ENCODE measurements at regions not wholly inside any gene's neighbourhood (a gene's known extent, or its start where the extent isn't known, plus 50 kb on each side); places are given as distances from the start of the nearest gene placed in this dataset.

DNA sequence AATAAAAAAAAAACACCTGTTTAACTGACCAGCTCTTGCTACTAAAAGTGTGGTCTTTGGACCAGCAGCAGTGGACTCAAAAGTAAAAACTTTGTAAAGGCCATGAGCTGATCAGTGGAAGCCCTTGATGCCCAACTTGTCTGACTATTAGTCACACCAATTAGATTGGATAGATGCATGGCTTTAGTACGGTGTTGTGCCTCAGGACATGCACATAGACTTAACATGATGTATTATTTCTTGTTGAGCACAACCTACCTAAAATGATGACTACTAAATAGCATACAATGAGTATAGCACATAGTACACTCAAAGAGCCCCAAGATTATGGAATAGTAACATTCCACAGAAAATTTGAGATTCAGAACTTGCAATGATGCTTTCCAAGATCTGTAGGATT is 95.1 kb upstream of the FIBIN start:
- H2AFZ ChIP-seq (ENCODE audit: low read length), result no peak overlapping the region
- H3K4me2 ChIP-seq (ENCODE audit: insufficient read depth, low read length), result no peak overlapping the region
- no peaks in the 10 kb centered on the region for H4K20me1 ChIP-seq (ENCODE audit: insufficient read depth, low read length)
- no peak overlapping the region for H3K27ac ChIP-seq (ENCODE audit: low read depth, low read length)
- no peaks in the 10 kb centered on the region for H3K9me3 ChIP-seq (ENCODE audit: low read depth, low read length)
- H3K4me1 ChIP-seq (ENCODE audit: insufficient read depth, low read length), result no peaks in the 10 kb centered on the region
- no peaks in the 10 kb centered on the region for H3K36me3 ChIP-seq (ENCODE audit: insufficient read depth, low read length)
- H3K79me2 ChIP-seq (ENCODE audit: insufficient read depth, low read length), result no peaks in the 10 kb centered on the region
- no peak overlapping the region for H3K4me3 ChIP-seq (ENCODE audit: insufficient read depth, low read length)
- no peak for DNase-seq (ENCODE audit: insufficient read length, low spot score, missing footprints)
- TF ChIP-seq, protein P1, sequence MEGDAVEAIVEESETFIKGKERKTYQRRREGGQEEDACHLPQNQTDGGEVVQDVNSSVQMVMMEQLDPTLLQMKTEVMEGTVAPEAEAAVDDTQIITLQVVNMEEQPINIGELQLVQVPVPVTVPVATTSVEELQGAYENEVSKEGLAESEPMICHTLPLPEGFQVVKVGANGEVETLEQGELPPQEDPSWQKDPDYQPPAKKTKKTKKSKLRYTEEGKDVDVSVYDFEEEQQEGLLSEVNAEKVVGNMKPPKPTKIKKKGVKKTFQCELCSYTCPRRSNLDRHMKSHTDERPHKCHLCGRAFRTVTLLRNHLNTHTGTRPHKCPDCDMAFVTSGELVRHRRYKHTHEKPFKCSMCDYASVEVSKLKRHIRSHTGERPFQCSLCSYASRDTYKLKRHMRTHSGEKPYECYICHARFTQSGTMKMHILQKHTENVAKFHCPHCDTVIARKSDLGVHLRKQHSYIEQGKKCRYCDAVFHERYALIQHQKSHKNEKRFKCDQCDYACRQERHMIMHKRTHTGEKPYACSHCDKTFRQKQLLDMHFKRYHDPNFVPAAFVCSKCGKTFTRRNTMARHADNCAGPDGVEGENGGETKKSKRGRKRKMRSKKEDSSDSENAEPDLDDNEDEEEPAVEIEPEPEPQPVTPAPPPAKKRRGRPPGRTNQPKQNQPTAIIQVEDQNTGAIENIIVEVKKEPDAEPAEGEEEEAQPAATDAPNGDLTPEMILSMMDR (IDR thresholded peaks at IDR 0.05; ENCODE audit: extremely low read depth, low read depth, low read length), result no peak
- H3K27me3 ChIP-seq (ENCODE audit: insufficient read depth, low read length), result no peaks in the 10 kb centered on the region

DNA sequence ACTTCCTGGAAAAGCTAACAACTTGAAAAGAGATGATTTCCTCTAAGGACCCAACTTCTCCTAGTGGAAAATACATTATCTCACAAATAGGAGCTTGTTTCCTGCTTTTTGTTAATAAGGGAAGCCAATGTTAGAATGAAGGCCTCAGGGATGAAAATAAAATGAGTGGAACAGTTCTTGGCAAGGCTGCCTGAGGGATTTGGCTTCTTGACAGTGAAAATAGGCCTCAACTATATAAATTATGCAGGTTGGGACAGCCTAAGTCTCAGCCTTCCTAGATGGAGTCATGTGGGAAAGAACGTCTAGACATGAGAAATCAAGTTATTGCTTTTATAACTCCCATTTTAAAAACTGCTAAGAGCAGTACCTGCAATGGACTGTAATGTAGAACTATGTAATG is 92.8 kb upstream of the FIBIN start:
- no peaks in the 10 kb centered on the region for H3K4me1 ChIP-seq (ENCODE audit: insufficient read depth, low read length)
- no peaks in the 10 kb centered on the region for H3K27me3 ChIP-seq (ENCODE audit: insufficient read depth, low read length)
- no peaks in the 10 kb centered on the region for H3K36me3 ChIP-seq (ENCODE audit: insufficient read depth, low read length)
- no peaks in the 10 kb centered on the region for H3K79me2 ChIP-seq (ENCODE audit: insufficient read depth, low read length)
- no peak overlapping the region for H3K27ac ChIP-seq (ENCODE audit: low read depth, low read length)
- H3K4me3 ChIP-seq (ENCODE audit: insufficient read depth, low read length), result no peak overlapping the region
- H2AFZ ChIP-seq (ENCODE audit: low read length), result peak overlapping the region; percentile 23
- no peak for DNase-seq (ENCODE audit: insufficient read length, low spot score, missing footprints)
- H3K9me3 ChIP-seq (ENCODE audit: low read depth, low read length), result no peaks in the 10 kb centered on the region
- no peaks in the 10 kb centered on the region for H4K20me1 ChIP-seq (ENCODE audit: insufficient read depth, low read length)
- TF ChIP-seq, protein P1 (IDR thresholded peaks at IDR 0.05; ENCODE audit: extremely low read depth, low read depth, low read length), result no peak
- H3K4me2 ChIP-seq (ENCODE audit: insufficient read depth, low read length), result no peak overlapping the region

DNA sequence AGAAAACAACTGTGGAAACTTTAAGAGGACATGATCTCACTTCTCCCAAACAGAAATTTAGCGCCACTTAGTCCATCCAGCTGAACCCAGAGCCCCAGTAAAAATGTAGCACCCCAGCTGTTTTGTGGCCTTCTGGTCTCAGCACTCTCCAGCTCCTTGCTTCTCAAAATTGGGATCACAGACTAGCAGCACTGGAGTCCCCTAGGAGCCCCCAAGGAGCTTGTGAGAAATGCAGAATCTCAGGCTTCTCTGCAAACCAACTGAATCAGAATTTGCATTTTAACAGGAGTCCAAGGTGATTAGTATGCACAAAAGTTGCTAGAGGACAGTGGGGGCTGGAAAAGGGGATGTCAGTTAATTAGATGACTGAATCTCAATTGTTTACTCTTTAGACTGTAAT is 89.8 kb upstream of the FIBIN start:
- H3K9me3 ChIP-seq (ENCODE audit: low read depth, low read length), result no peaks in the 10 kb centered on the region
- H3K4me1 ChIP-seq (ENCODE audit: insufficient read depth, low read length), result no peaks in the 10 kb centered on the region
- no peaks in the 10 kb centered on the region for H3K79me2 ChIP-seq (ENCODE audit: insufficient read depth, low read length)
- H3K27me3 ChIP-seq (ENCODE audit: insufficient read depth, low read length), result no peaks in the 10 kb centered on the region
- no peak overlapping the region for H3K4me2 ChIP-seq (ENCODE audit: insufficient read depth, low read length)
- H3K4me3 ChIP-seq (ENCODE audit: insufficient read depth, low read length), result no peak overlapping the region
- no peaks in the 10 kb centered on the region for H4K20me1 ChIP-seq (ENCODE audit: insufficient read depth, low read length)
- TF ChIP-seq, protein P1 (IDR thresholded peaks at IDR 0.05; ENCODE audit: extremely low read depth, low read depth, low read length), result no peak
- DNase-seq (ENCODE audit: insufficient read length, low spot score, missing footprints), result no peak
- H3K27ac ChIP-seq (ENCODE audit: low read depth, low read length), result no peak overlapping the region
- H3K36me3 ChIP-seq (ENCODE audit: insufficient read depth, low read length), result no peaks in the 10 kb centered on the region
- no peak overlapping the region for H2AFZ ChIP-seq (ENCODE audit: low read length)

DNA sequence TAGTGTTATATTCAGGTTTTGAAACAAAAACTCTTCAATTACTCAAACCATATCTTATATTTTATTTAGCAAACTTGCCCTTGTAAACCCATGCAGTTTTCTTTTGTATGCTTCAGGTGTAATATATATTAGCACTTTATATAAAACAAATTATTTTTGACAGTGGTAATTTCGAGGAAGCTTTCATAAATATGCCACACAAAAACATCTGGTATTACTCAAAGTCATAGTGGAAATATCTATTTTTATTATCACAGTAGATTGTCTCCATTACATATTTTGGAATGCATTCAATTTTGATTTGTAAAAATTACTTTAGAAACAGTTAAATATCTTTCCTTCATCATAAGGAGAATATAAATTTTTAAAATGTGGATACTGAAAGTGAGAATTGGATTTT is 89.1 kb upstream of the FIBIN start:
- Histone ChIP-seq H3K27ac (ENCODE audit: low read depth, low read length) (no peak overlapping the region), H3K36me3 (ENCODE audit: insufficient read depth, low read length) (no peaks in the 10 kb centered on the region), H4K20me1 (ENCODE audit: insufficient read depth, low read length) (no peaks in the 10 kb centered on the region), H3K4me3 (ENCODE audit: insufficient read depth, low read length) (no peak overlapping the region), H3K9me3 (ENCODE audit: low read depth, low read length) (no peaks in the 10 kb centered on the region), H3K4me2 (ENCODE audit: insufficient read depth, low read length) (no peak overlapping the region), H3K27me3 (ENCODE audit: insufficient read depth, low read length) (no peaks in the 10 kb centered on the region), H3K4me1 (ENCODE audit: insufficient read depth, low read length) (no peaks in the 10 kb centered on the region), H3K79me2 (ENCODE audit: insufficient read depth, low read length) (no peaks in the 10 kb centered on the region), H2AFZ (ENCODE audit: low read length) (no peak overlapping the region)
- DNase-seq (ENCODE audit: insufficient read length, low spot score, missing footprints), result no peak
- TF ChIP-seq, protein P1 (IDR thresholded peaks at IDR 0.05; ENCODE audit: extremely low read depth, low read depth, low read length), result no peak
